T1000 (cell line): ENCODE measurements at regions not wholly inside any gene's neighbourhood (a gene's known extent, or its start where the extent isn't known, plus 50 kb on each side); places are given as distances from the start of the nearest gene placed in this dataset.
"Not testable (repeated sequence)": the region's sequence is repeated elsewhere in the genome, so short reads cannot be mapped to it uniquely, and the experiment has no call there.

Experiments used
- DNase-seq: peaks from one replicate; lab custom pipeline; 2025; ENCODE audit warnings: mixed read lengths; lab: John Stamatoyannopoulos, UW

DNA sequence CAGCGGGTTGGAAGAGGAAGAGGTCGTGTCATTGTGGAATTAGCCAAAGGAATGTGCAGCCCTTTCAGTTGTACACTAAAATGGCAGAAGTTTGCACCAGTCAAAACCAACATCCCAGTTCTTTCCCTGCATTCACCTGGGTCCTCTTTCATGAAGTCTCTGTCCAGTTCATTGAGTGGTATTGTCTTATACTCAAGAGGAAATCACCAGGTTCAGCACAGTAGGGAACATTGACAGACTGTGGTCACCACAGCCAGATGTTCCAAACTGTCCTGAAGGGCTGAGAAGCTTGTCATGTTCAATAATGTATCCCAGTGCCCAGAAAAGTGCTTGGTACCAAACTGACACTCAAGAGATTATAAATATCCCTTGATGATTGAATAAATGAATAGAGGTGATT is 131.6 kb downstream of the GLUL start:
- DNase-seq = no peak

GRCh38 chr1:182259229-182259872 is 132.2 kb downstream of the GLUL start:
- peak; percentile 71 for DNase-seq

DNA sequence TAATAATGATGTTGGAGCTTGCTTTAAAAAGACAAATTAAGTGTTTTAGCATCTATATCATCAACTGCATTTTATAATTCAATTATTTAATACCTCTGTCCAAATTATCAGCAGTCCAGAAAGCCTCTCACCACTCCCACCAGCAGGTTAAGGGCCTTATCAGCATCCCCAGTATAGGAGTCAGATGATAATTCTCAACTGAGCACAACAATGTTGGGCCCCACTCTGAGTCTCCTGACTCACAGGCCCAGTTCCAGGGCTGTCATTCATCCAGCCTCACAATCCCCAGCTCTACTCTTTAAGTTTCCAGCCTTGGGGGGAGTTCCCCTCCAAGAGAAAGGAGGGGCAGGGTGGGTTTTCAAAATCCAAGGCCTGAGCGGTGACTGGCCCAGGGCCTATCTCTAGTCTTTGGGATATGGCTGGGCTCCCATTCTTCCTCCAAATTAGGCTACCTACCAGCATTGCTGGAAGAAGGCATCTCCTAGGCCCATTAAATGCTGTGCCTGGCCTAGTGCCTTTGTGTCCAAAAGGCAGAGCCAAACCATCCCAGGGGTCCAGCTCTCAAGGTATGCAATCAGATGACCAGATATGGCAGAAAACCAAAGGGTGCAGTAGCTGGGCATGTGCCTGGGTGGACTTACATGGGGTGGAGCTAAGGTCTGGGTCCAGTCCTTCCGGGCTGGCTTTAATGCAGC is 134.1 kb downstream of the GLUL start:
- no peak for DNase-seq

- no peak for DNase-seq
Measured at GRCh38 chr1:182256931-182257330, 134.7 kb downstream of the GLUL start.

DNA sequence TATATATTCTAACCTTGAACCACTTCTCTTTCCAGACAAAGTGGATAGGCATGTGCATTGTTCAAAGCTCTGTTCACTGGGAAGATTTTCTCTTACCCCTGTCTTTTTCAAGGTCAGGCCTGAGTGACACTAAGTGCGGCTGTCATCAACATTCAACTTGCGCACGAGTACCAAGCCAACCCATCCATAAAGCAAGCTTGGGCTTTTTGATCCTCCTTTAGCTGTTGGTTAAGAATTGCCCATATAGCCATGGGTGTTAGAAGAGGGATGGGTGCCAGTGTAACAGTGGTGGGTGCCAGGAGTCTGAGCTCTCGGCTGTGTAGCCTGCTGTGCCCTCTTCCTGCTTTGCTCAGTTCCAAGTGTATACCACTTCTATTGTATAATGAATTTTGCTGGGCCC is 136.1 kb downstream of the GLUL start:
- DNase-seq = no peak

- DNase-seq = no peak
Measured at GRCh38 chr1:182253319-182253860, 138.2 kb downstream of the GLUL start.

- no peak for DNase-seq
Measured at GRCh38 chr1:182251561-182251960, 140.0 kb downstream of the GLUL start.

GRCh38 chr1:182249201-182249676 is 142.4 kb downstream of the GLUL start:
- DNase-seq = no peak

DNA sequence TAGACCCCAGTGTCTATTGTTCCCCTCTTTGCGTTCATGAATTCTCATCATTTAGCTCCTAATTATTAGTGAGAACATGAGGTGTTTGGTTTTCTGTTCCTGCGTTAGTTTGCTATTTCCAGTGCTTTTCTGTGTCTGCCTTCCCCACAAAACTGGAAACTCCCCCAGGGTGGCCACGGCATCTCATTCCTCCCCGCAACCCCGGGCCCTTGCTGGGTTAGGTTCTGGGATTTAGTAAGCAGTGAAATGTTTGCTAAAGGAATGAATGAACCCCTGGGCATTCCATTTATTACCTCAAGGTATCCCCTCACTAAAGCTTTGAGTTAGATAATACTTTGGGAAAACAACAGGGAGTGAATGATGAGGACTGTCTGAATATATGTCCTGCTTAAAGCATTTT is 142.9 kb downstream of the GLUL start:
- DNase-seq = no peak

GRCh38 chr1:182247813-182248212 is 143.8 kb downstream of the GLUL start:
- not testable (repeated sequence) for DNase-seq

- no peak for DNase-seq
Measured at GRCh38 chr1:182246783-182247182, 144.8 kb downstream of the GLUL start.

- no peak for DNase-seq
Measured at GRCh38 chr1:182245040-182245439, 146.6 kb downstream of the GLUL start.

DNA sequence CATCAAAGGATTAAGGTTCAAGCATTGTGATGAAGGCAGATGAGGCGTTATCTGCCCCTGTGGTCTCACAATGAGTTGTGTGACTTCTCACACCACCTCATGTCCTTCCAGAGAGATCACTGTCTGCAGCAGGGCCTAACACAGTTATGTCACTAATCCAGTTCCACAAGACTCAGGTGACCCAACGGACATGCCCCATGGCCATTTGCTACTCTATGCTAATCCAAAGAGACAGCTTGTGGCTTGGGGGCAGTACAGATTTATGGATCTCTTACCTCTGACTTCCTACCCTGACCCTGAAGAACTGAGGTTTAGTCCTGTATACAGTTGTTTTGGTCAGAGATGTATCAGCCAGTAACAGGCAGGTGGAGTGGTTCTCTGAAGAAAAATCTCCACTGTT is 147.1 kb downstream of the GLUL start:
- DNase-seq = no peak

GRCh38 chr1:182242641-182243040 is 148.9 kb downstream of the GLUL start:
- DNase-seq = no peak

GRCh38 chr1:182240085-182240484 is 151.5 kb downstream of the GLUL start:
- DNase-seq = no peak

DNA sequence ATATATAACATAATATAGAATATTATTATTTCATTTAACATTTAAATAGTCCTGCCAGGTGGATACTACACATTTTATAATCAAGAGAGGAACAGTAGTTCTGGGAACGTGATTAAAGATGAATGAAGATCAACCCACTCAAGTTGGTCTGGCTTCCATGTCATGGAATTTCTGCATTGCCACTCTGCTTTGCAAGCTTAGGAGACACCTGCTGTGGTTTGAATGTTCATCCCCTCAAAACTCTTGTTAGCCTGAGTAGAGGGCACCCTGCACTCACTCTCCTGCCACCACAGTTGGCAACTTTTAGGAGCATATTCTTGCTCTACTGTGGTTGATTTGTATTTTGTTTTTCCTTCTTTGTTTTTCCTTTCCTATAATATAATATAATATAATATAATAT is 153.2 kb downstream of the GLUL start:
- DNase-seq = no peak

DNA sequence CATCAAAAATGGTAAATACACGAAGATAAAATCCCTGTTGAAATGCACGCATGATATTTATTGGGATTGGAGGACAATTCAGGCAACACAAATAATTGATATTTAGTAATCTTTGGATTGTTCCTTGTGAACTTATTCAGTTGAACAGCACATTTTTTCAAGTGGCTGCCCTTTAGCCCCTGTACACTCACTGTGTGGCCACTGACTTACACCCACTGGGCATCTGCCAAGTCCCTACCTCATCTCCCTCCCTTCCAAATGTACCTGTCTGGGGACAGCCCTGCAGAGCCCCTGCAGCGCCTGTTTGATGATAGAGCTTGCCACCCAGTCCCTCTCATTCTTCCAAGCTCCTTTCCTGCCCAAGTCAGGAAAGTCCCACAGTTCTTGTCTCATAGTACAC is 154.3 kb downstream of the GLUL start:
- no peak for DNase-seq

GRCh38 chr1:182236651-182237077 is 154.9 kb downstream of the GLUL start:
- DNase-seq = no peak

- DNase-seq = peak; percentile 25
Measured at GRCh38 chr1:182235952-182236650, 155.5 kb downstream of the GLUL start.

- DNase-seq = no peak
Measured at GRCh38 chr1:182235604-182235951, 156.0 kb downstream of the GLUL start.

GRCh38 chr1:182229921-182230491 is 161.6 kb downstream of the GLUL start:
- no peak for DNase-seq

DNA sequence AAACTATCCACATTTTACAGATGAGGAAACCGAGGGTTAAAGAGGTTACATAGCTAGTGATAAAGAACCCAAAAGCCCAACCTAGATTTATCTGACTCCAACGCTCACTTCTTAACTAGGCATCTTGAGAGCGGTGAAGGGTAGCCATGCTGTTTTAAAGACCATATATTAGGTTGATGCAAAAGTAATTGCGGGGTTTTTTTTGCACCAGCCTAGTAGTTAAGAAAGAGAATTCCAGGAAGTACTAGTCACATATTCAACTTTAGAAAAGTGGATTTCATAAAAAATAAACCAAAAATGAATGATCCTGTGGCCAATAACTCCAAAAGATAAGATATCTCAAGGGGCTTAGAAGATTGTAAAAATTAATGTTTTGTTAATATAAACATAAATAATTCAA is 162.1 kb downstream of the GLUL start:
- DNase-seq = no peak
